GM21737 (cell line): ENCODE measurements at regions not wholly inside any gene's neighbourhood (a gene's known extent, or its start where the extent isn't known, plus 50 kb on each side); places are given as distances from the start of the nearest gene placed in this dataset.
"Not testable (repeated sequence)": the region's sequence is repeated elsewhere in the genome, so short reads cannot be mapped to it uniquely, and the experiment has no call there.

Source experiments
- ATAC-seq: cut with Tn5 transposase; IDR thresholded peaks from one replicate; pipeline ENCODE4 v1.9.1; 2021; ENCODE audit warnings: mild to moderate bottlenecking, moderate library complexity; ENCODE audit not compliant: unreplicated experiment

- no peak for ATAC-seq
Measured at GRCh38 chr2:182630207-182630606, 85.8 kb upstream of the DNAJC10 start.

GRCh38 chr2:182631299-182631698, 84.8 kb upstream of the DNAJC10 start:
- no peak for ATAC-seq

GRCh38 chr2:182634386-182634785, 81.7 kb upstream of the DNAJC10 start:
- ATAC-seq = no peak

GRCh38 chr2:182636699-182637098, 79.4 kb upstream of the DNAJC10 start:
- ATAC-seq = no peak

- no peak for ATAC-seq
Measured at GRCh38 chr2:182638667-182639066, 77.4 kb upstream of the DNAJC10 start.

- ATAC-seq = no peak
Measured at GRCh38 chr2:182639971-182640370, 76.1 kb upstream of the DNAJC10 start.

GRCh38 chr2:182642328-182642727, 73.7 kb upstream of the DNAJC10 start:
- peak; percentile 99 for ATAC-seq

GRCh38 chr2:182646763-182647498, 69.1 kb upstream of the DNAJC10 start:
- ATAC-seq = no peak

GRCh38 chr2:182647499-182647787, 68.6 kb upstream of the DNAJC10 start:
- no peak for ATAC-seq

- no peak for ATAC-seq
Measured at GRCh38 chr2:182649316-182649715, 66.7 kb upstream of the DNAJC10 start.

GRCh38 chr2:182650704-182651103, 65.4 kb upstream of the DNAJC10 start:
- ATAC-seq = no peak

GRCh38 chr2:182652326-182652725, 63.7 kb upstream of the DNAJC10 start:
- no peak for ATAC-seq

GRCh38 chr2:182655750-182656149, 60.3 kb upstream of the DNAJC10 start:
- no peak for ATAC-seq

GRCh38 chr2:182664212-182664611, 51.8 kb upstream of the DNAJC10 start:
- ATAC-seq = no peak

GRCh38 chr2:182665500-182665899, 50.6 kb upstream of the DNAJC10 start:
- not testable (repeated sequence) for ATAC-seq
